HG03558 (cell line): ENCODE measurements at regions not wholly inside any gene's neighbourhood (a gene's known extent, or its start where the extent isn't known, plus 50 kb on each side); places are given as distances from the start of the nearest gene placed in this dataset.
"Not testable (repeated sequence)": the region's sequence is repeated elsewhere in the genome, so short reads cannot be mapped to it uniquely, and the experiment has no call there.

Experiments used
- ATAC-seq: cut with Tn5 transposase; IDR thresholded peaks from one replicate; pipeline ENCODE4 v1.9.1; 2021; ENCODE audit warnings: moderate number of reproducible peaks; ENCODE audit not compliant: unreplicated experiment; ENCODE audit errors: extremely low read depth

DNA sequence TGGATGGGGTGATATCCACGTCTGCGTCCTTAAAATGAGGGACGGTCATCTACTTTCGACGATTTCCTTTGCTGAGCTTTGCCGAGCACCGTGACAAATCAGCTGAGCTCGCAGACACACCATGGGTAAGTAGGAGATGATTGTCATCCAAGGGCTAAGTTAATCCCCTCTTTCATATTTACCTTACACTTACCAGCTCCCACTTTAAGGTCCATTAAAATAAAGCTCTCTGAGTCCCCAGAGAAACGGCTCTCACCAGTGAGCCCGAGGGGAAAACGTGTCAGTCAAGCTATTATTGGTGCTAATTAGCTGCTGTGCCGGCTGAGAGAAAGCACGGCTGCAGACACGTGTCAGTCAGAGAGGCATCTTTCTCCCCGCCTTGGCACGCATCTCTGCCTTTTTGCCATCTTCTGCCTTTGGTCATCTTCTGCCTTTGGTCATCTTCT, 72.2 kb downstream of the CRLF2 start:
- ATAC-seq: no peak

GRCh38 chrX:1139185-1139500, 73.3 kb downstream of the CRLF2 start:
- ATAC-seq: no peak

DNA sequence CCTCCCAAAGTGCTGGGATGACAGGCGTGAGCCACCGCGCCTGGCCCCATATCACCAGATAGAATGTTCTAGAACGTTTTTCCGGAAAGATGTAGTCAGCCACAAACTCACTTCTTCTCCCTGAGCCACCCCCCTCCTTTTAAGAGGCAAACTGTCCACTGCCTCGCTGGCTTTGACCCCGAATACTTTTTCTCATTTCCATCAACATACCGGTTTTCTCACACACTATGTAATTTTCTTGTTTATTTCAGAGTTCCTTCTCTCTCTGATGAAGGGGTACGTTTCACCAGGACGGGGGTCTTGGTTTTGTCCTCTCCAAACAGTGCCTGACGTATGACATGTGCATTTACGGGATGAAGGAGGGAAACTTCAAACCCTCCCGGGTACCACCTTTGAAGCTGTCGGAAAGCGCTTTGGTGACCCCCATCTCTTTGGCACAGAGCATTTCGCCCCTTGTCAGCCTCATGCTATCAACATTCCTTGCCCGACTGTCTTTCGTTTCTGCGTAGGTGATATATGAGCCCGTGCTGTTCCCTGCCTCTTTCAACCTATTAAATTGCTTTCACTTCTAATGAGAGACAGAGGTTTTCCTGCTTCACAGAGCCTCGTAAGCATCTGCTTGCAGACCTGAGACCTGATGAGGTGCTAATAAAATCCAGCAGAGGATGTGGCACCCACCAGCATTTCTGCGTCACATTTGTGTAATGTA, 73.8 kb downstream of the CRLF2 start:
- no peak for ATAC-seq

DNA sequence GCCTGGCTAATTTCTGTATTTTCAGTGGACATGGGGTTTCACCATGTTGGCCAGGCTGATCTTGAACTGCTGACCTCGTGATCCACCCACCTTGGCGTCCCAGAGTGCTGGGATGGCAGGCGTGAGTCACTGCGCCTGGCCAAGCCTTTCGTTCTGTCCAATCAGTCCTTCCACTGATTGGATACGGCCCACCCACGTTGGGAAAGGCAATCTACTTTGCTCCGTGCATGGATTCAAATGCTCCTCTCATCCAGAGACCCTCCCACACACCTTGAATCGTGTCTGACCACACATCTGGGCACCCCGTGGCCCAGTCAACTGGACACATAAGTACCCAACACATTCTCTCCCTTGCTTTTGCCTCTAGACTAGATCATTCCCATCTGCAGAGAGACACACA, 74.9 kb downstream of the CRLF2 start:
- no peak for ATAC-seq

GRCh38 chrX:1136582-1136981, 75.9 kb downstream of the CRLF2 start:
- not testable (repeated sequence) for ATAC-seq

DNA sequence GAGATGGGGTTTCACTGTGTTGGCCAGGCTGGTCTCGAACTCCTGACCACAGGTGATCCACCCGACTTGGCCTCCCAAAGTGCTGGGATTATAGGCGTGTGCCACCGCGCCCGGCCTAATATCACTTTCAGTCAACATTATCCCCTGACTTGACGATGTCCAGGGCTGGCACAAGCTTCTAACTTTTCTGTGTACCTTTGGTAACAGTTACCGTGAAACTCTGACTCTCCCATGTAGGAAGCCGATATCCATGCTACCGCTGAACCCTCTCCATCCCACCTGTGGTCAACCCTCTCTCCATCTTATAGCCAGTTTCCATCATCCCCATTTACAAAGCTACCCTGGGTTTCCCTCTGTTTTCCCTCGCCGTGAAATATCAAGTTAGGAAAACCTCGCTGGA, 77.5 kb downstream of the CRLF2 start:
- no peak for ATAC-seq

DNA sequence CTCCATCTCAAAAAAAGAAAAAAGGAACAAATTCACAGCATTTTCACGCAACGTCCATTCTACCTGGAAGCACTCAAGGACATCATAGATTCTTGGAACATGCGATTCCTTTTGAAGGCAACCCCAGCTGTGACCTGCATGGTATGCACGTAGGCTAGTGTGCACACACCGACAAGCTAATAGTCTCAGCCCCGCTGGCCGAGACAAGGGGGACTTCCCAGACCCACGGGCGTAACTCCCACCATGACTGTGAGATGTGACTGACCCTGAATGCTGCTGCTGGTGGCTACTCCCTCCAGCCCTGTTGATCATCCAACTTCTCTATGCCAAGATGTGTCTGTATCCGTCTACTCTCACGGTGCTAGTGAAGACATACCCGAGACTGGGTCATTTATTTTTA, 78.3 kb downstream of the CRLF2 start:
- ATAC-seq: no peak

DNA sequence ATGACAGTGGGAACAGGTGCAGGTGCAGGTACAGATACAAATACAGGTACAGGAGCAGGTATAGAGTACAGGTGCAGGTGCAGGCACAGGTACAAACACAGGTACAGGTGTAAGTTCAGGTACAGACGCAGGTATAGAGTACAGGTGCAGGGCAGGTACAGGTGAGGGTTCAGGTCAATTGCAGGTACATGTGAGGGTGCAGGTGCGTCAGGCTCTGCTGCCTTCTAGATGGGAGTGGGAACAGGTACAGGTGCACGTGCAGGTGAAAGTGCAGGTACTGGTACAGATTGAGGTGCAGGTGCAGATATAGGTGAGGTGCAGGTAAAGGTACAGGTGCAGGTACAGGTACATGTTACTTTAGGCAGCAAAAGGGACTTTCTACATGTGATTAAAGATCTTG, 85.7 kb downstream of the CRLF2 start:
- no peak for ATAC-seq

- ATAC-seq: no peak
These were observed 87.9 kb downstream of the CRLF2 start for GRCh38 chrX:1124531-1124930.

DNA sequence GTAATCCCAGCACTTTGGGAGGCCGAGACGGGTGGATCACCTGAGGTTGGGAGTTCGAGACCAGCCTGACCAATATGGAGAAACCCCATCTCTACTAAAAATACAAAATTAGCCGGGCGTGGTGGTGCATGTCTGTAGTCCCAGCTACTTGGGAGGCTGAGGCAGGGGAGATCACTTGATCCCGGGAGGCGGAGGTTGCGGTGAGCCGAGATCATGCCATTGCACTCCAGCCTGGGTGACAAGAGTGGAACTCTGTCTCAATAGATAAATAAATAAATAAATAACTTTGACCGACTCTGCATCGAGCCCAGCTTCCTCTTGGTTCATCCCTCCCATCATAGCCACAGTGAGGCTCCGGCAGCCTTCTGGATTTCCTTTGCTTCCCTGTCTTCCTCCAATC, 89.6 kb downstream of the CRLF2 start:
- not testable (repeated sequence) for ATAC-seq

GRCh38 chrX:1119275-1119674, 93.2 kb downstream of the CRLF2 start:
- ATAC-seq: no peak

DNA sequence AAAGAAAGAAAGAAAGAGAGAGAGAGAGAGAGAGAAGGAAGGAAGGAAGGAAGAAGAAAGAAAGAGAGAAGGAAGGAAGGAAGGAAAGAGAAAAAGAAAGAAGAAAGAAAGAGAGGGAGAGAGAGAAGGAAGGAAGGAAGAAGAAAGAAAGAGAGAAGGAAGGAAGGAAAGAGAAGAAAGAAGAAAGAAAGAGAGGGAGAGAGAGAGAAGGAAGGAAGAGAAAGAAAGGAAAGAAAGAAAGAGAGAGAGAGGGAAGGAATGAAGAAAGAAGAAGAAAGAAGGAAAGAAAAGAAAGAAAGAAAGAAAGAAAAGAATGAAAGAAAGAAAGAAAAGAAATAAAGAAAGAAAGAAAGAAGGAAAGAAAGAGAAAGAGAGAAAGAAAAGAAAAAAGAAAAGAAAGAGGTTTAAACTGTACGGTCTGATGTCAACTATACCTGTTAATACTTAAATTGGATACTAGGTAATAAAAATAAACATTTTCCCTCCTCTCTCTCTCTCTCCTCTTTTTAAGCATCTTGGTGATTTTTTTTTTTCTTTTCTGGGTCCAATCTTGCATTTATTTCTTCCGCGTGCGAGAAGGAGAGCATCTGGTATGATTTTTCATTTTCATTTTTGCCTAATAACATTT, 93.8 kb downstream of the CRLF2 start:
- ATAC-seq: no peak

DNA sequence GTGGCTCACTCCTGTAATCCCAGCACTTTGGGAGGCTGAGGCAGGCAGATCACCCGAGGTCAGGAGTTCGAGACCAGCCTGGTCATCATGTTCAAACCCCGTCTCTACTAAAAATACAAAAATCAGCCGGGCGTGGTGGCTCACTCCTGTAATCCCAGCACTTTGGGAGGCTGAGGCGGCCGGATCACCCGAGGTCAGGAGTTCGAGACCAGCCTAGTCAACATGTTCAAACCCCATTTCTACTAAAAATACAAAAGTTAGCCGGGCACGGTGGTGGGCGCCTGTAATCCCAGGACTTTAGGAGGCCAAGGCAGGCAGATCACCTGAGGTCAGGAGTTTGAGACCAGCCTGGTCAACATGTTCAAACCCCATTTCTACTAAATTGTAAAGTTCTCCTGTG, 97.0 kb downstream of the CRLF2 start:
- ATAC-seq: not testable (repeated sequence)

DNA sequence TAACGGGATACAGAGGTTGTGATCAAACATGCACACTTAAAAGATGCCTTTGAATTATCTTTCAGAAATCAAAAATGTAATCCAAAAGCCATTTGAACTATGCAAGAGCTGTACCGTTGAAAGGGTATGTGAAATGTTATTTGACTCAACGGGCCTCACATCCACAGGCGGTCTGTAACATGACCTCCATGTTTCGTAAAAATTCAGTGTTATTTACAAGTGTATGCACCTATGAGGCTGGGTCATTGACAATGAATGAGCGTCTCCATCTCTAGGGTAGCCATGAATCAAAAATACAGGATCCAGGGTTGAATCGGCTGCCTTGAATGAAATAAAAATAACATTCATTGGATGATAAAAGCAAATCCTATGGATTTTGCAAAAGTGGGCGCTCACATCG, 100.1 kb downstream of the CRLF2 start:
- no peak for ATAC-seq

DNA sequence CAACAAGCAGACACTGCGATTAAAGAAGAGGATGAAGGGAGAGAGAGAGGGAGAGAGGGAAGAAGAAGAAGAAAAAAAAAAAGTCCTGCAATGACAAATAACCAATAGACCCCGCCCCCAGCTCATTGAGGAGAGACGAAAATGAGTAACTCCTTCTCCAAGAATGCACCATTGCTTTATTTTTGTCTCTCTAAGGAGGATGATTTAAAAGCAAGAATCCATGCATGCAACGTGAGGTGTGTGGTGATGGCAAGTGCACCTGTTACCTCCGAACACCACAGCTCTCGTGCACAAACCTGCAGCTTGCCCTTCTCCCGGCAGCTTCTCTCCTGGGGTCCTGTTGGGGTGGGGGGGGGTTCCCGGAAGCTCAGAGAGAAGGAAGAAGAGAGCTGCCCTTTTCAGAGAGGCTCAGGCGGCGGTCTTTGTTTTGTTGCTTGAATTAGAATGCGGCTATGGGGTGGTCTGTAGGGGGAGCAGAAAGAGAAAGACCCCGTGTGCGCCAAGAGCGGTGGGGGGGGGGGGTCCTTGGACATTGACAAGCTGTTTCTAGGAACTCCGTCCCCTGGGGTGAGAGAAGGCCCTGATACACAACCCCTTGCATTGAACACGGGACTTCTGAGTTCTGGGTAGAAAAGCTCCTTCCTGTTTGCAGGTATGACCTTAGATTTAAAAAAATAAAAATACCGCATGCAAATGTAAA, 100.7 kb downstream of the CRLF2 start:
- ATAC-seq: no peak

- no peak for ATAC-seq
These were observed 102.8 kb downstream of the CRLF2 start for GRCh38 chrX:1109580-1110119.

DNA sequence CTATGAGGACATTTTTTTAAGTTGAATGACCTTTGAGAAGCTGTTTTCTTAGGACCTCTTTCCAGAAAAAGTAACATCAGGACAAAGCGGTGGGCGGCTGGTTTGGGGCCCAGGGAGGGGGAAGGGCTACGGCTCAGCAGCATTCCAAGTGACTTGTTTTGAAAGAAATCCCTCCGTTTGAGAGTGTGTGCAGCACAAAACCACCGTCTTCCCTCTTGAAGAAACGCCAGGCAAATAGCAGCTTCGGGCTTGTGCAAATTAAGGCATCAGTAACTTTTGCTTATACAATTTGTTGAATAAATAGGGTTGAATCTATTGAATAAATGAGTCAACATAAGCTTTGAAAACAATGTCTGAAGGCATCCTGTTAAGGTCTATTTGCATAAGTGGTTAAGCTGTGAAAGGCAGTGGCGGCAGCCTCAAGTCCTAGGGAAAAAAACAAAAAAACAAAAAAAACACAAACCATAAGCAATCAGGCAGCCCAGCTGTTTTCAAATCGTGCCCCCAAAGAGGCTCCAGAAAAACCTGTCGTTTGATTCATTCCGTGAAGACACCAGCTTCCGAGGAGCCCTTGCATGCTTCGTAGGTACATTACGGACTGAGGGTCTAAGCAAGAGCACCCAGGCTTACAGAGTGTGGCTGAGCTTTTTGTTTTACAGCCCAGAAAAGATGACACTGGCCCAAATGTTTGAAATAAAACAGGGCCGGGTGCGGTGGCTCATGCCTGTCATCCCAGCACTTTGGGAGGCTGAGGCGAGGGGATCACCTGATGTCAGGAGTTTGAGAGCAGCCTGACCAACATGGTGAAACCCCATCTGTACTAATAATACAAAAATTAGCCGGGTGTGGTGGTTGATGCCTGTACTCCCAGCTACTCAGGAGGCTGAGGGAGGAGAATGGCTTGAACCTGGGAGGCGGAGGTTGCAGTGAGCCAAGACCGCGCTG, 103.7 kb downstream of the CRLF2 start:
- no peak for ATAC-seq

GRCh38 chrX:1106478-1107210, 105.8 kb downstream of the CRLF2 start:
- no peak for ATAC-seq

DNA sequence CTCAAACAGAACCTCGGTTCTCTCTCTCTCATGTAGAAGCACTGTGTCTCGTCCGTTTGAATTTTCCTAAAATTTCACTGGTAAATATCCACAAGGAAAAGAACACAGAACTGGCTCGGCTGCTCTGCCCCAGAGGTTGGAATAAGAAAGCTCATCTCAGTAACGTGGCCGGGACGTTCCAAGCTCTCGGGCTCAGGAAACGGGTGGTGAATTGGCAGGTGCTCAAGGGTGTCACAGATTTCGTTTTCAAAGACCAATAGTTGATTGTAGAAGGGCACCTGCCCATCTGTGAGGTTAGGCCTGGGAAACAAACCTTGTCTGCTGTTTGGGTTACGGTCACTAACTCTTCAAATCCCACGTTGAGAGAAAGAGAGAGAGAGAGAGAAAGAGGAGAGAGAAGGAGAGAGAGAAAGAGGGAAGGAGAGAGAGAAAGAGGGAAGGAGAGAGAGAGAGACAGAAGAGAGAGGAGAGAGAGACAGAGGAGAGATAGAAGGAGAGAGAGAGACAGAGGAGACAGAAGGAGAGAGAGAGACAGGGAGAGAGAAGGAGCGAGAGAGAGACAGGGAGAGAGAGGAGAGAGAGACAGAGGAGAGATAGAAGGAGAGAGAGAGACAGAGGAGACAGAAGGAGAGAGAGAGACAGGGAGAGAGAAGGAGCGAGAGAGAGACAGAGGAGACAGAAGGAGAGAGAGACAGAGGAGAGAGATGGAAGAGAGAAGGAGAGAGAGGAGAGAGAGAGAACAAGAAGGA, 106.6 kb downstream of the CRLF2 start:
- ATAC-seq: no peak
